Coronary artery (tissue), 2 donors: ENCODE measurements at regions not wholly inside any gene's neighbourhood (a gene's known extent, or its start where the extent isn't known, plus 50 kb on each side); places are given as distances from the start of the nearest gene placed in this dataset.

Experiments used
- DNase-seq: peaks from one replicate; pipeline ENCODE4 v3.0.0-alpha.2; 2017; ENCODE audit warnings: low spot score
- H3K27ac ChIP-seq, 2 donors: fragments of 200-600 bp; sonication (generic); one replicate each; pipeline ENCODE4 v1.5.1; 2016 to 2019
- H3K4me3 ChIP-seq: fragments of 200-600 bp; sonication (generic); 2 replicates; pipeline ENCODE4 v1.5.1; 2016; ENCODE audit warnings: mild to moderate bottlenecking, moderate library complexity
- CTCF ChIP-seq: fragments of 200-600 bp; sonication (generic); IDR thresholded peaks from one replicate; pipeline ENCODE4 v1.5.1; 2019; ENCODE audit warnings: antibody characterized with exemption

- H3K27ac ChIP-seq: no peak overlapping the region
- no peak overlapping the region for H3K4me3 ChIP-seq
- DNase-seq: no peak
- no peak for TF ChIP-seq CTCF
Measured at GRCh38 chr5:126192226-126192625, 231.0 kb upstream of the GRAMD2B start.

DNA sequence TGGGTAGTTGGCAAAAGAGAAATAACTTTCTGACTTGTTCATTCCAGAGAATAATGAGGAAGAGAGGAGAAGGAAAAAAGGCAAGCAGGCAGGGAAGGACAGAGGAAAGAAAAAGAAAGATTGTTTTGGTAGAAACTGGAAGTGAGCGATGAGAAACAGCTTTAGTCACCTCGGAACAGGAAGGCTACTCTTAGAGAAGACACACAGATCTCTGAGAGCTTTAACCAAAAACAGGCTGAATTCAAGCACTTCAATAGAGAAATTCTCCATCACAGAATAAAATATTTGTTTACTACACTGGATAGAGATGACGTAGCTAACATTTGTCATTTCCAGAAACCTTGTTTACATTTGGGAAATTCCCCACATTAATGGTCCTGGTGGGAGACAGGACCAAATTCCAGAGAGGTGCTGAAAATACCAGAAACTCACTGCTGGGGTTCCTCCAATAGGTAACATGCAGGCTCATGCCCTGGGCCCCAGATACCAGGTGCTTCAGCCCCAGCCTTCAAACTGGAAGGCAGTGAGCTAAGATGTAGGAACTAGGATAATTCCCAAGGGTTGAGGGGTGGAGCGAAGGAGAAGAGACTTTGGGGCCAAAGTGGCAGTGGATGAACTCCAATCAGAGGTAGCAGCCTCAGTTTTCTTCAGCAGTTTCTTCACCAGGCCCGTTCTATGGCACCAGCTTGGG is 227.7 kb upstream of the GRAMD2B start:
- no peak for TF ChIP-seq CTCF
- no peak for DNase-seq
- H3K4me3 ChIP-seq: no peak overlapping the region
- no peak overlapping the region for H3K27ac ChIP-seq

DNA sequence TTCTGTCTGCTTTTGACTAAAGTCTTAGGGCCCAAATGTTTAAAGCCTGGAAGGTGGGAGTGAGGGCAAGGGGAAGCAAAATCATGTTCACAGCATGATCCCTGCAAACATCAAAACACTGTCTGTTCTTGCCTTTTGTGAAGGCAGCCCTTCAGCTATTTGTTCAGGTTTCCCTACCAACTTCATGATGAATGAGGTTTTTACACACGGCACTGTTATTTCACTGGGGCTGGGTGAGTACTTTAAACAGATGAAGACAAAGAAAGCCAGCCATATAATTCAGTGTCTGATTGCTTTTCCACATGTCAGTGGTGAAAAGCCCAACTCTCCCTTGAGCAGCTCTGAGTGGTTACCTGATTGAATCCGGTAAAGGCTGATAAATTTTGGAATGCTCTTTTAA is 224.7 kb upstream of the GRAMD2B start:
- Histone ChIP-seq H3K4me3 (no peak overlapping the region), H3K27ac (no peak overlapping the region)
- TF ChIP-seq CTCF: no peak
- DNase-seq: no peak

- Histone ChIP-seq H3K27ac (no peak overlapping the region), H3K4me3 (no peak overlapping the region)
- no peak for TF ChIP-seq CTCF
- no peak for DNase-seq
Measured at GRCh38 chr5:126199467-126199866, 223.7 kb upstream of the GRAMD2B start.

DNA sequence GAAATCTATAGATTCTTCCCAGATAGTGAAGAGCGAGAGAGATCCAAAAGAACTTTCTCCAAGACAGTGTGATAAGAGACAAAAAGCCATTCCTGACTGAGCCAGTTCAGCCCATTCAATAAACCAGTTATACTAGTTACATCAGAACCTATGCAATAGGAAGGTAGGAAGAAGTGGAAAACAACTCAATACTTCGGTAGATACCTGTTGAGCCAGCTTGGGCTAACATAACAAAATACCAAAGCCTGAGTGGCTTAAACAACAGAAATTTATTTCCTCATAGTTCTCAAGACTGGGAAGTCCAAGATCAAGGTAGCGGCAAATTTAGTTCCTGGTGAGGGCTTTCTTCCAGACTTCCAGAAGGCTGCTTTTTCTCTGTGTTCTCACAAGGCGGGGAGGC is 214.5 kb upstream of the GRAMD2B start:
- H3K27ac ChIP-seq: no peak overlapping the region
- H3K4me3 ChIP-seq: no peak overlapping the region
- no peak for TF ChIP-seq CTCF
- DNase-seq: no peak

DNA sequence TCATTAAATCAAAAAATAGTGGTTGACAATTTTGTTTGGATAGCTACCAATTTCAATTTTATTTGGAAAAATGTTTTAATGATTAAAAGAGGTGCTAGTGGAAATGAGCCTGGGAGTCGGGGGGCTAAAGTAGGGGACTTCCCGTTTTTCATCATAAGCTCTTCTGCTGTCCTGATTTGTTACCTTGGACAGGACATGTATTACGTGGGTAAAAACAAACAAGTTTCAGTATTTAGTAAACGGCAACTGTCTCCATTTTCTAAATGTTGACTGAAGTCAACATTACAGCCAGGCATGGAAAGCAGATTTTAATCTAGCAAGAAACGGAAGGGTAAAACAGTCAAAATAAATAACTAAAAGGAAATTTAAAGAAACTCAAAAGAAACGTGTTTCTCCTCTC is 212.3 kb upstream of the GRAMD2B start:
- DNase-seq: no peak
- no peak overlapping the region for H3K27ac ChIP-seq
- H3K4me3 ChIP-seq: no peak overlapping the region
- no peak for TF ChIP-seq CTCF

GRCh38 chr5:126219616-126220015 is 203.6 kb upstream of the GRAMD2B start:
- Histone ChIP-seq H3K4me3 (no peak overlapping the region), H3K27ac (no peak overlapping the region)
- DNase-seq: no peak
- no peak for TF ChIP-seq CTCF
